ENCODE measurements at regions not wholly inside any gene's neighbourhood (a gene's known extent, or its start where the extent isn't known, plus 50 kb on each side); places are given as distances from the start of the nearest gene placed in this dataset.

DNA sequence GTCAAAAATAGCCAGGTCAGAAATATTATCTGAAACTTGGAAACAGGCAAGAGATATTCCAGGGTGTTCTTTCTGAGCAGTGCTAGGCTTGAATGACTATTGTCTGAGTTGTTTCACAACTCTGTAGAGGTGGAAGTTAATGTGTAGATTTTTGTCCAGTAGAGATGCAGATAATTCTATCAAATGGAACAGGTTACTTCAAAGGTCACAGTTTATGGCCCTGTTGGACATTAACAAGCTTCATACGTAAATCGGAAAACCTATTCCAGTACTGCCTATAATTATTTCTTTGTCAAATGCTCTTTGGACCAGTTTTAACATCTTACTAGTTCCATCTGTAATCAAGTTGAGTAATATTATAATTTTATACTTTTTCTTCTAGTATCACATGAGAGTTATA is 1639.4 kb upstream of the TENM3 start:
- DNase-seq (ENCODE audit: extremely low spot score, unreplicated experiment) = no peak
- peaks cover 4% of the 10 kb centered on the region for H3K27me3 Mint-ChIP-seq (ENCODE audit: unreplicated experiment)
- H3K9me3 Mint-ChIP-seq (ENCODE audit: unreplicated experiment) = no peaks in the 10 kb centered on the region
- H3K4me3 Mint-ChIP-seq (ENCODE audit: unreplicated experiment) = no peak overlapping the region
- TF ChIP-seq, protein P1, sequence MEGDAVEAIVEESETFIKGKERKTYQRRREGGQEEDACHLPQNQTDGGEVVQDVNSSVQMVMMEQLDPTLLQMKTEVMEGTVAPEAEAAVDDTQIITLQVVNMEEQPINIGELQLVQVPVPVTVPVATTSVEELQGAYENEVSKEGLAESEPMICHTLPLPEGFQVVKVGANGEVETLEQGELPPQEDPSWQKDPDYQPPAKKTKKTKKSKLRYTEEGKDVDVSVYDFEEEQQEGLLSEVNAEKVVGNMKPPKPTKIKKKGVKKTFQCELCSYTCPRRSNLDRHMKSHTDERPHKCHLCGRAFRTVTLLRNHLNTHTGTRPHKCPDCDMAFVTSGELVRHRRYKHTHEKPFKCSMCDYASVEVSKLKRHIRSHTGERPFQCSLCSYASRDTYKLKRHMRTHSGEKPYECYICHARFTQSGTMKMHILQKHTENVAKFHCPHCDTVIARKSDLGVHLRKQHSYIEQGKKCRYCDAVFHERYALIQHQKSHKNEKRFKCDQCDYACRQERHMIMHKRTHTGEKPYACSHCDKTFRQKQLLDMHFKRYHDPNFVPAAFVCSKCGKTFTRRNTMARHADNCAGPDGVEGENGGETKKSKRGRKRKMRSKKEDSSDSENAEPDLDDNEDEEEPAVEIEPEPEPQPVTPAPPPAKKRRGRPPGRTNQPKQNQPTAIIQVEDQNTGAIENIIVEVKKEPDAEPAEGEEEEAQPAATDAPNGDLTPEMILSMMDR (IDR thresholded peaks at IDR 0.05) = no peak
- H3K4me1 Mint-ChIP-seq (ENCODE audit: unreplicated experiment) = no peaks in the 10 kb centered on the region
- H3K36me3 Mint-ChIP-seq (ENCODE audit: unreplicated experiment) = no peaks in the 10 kb centered on the region
- no peak overlapping the region for H3K27ac Mint-ChIP-seq (ENCODE audit: unreplicated experiment)

DNA sequence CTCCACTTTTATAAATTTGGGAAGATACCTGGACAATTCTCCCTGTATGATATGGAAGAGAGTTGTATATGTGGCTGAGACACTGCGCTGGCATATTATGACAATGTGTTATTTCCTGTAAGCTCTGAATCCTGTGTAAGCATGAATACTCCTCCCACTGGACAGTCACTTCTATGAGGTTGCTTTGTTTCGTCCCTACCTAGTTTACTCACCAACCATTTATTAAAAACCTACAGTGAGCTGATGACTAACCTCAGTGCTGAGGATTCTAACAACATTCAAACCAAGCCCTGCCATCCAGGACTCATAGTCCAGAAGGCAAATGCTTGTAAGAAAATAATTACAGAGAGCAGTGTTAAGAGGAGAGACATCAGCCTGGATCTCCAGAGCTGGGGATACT is 1632.9 kb upstream of the TENM3 start:
- H3K4me3 Mint-ChIP-seq (ENCODE audit: unreplicated experiment) = no peak overlapping the region
- no peaks in the 10 kb centered on the region for H3K4me1 Mint-ChIP-seq (ENCODE audit: unreplicated experiment)
- H3K36me3 Mint-ChIP-seq (ENCODE audit: unreplicated experiment) = no peaks in the 10 kb centered on the region
- peaks cover 12% of the 10 kb centered on the region for H3K27me3 Mint-ChIP-seq (ENCODE audit: unreplicated experiment)
- TF ChIP-seq, protein P1 (IDR thresholded peaks at IDR 0.05) = no peak
- no peaks in the 10 kb centered on the region for H3K9me3 Mint-ChIP-seq (ENCODE audit: unreplicated experiment)
- no peak overlapping the region for H3K27ac Mint-ChIP-seq (ENCODE audit: unreplicated experiment)
- DNase-seq (ENCODE audit: extremely low spot score, unreplicated experiment) = no peak

DNA sequence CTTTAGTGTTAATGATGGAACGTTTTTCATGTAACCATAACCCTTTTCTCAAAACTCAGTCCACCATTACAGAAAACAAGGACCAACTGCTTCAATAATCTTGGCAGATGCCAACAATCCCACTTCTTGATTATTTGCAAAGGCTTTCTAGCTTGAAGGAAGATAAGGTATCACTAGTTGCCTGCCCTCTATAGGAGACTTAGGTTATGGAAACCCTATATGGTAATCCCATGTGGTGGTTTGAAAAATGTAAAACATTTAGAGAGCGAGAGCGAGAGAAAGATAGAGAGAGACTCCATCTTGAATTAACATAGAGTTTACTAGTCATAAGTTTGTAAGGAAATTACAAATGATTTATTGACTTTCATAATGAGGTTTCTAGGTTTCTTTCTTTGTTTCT is 1627.5 kb upstream of the TENM3 start:
- Mint-ChIP-seq H3K4me3 (ENCODE audit: unreplicated experiment) (no peak overlapping the region), H3K9me3 (ENCODE audit: unreplicated experiment) (no peaks in the 10 kb centered on the region), H3K4me1 (ENCODE audit: unreplicated experiment) (no peaks in the 10 kb centered on the region), H3K27me3 (ENCODE audit: unreplicated experiment) (peaks cover under 1% of the 10 kb centered on the region), H3K27ac (ENCODE audit: unreplicated experiment) (no peak overlapping the region), H3K36me3 (ENCODE audit: unreplicated experiment) (no peaks in the 10 kb centered on the region)
- no peak for DNase-seq (ENCODE audit: extremely low spot score, unreplicated experiment)
- TF ChIP-seq, protein P1 (IDR thresholded peaks at IDR 0.05) = no peak

DNA sequence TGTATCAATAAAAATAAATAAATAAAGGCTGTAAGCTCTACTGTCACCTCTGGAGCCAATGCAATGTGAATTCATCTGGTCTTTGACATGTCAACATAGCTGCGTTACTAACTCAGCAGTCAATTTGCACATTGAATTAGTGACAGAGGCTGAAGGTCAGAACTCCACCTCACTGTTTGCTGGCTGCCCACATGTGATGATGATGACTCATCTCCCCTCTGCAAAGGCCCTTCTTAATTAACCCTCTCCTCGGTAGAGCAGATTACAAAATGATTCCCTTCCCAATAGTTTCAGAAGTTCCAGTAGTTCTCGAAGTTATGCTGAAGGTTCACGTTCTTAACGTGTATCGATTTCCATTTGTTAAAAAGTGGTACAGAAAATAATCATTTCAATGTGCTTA is 1626.0 kb upstream of the TENM3 start:
- H3K9me3 Mint-ChIP-seq (ENCODE audit: unreplicated experiment) = no peaks in the 10 kb centered on the region
- H3K4me1 Mint-ChIP-seq (ENCODE audit: unreplicated experiment) = no peaks in the 10 kb centered on the region
- no peak overlapping the region for H3K27ac Mint-ChIP-seq (ENCODE audit: unreplicated experiment)
- DNase-seq (ENCODE audit: extremely low spot score, unreplicated experiment) = no peak
- no peak overlapping the region for H3K4me3 Mint-ChIP-seq (ENCODE audit: unreplicated experiment)
- no peaks in the 10 kb centered on the region for H3K36me3 Mint-ChIP-seq (ENCODE audit: unreplicated experiment)
- TF ChIP-seq, protein P1 (IDR thresholded peaks at IDR 0.05) = no peak
- no peaks in the 10 kb centered on the region for H3K27me3 Mint-ChIP-seq (ENCODE audit: unreplicated experiment)

DNA sequence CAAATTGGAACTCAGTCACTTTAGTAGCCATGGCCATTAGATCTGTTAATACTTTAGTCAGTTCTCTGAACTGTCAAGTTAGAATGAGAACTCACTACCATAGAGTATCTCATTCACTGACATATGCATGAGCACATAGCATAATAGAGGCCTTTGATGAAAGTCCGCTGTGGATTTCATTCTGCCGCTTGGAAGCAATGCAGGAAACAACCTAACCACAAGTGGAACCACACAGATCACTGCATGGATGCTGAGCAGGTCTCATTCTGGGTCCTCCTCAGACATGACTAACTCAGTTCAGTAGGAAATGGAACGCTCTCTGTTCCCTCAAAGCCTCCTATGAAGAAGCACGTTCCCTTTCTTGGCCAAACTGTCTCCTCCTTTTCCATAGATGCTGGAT is 1624.8 kb upstream of the TENM3 start:
- no peak overlapping the region for H3K4me3 Mint-ChIP-seq (ENCODE audit: unreplicated experiment)
- TF ChIP-seq, protein P1 (IDR thresholded peaks at IDR 0.05) = no peak
- no peak for DNase-seq (ENCODE audit: extremely low spot score, unreplicated experiment)
- H3K27ac Mint-ChIP-seq (ENCODE audit: unreplicated experiment) = no peak overlapping the region
- no peaks in the 10 kb centered on the region for H3K4me1 Mint-ChIP-seq (ENCODE audit: unreplicated experiment)
- no peaks in the 10 kb centered on the region for H3K27me3 Mint-ChIP-seq (ENCODE audit: unreplicated experiment)
- no peaks in the 10 kb centered on the region for H3K9me3 Mint-ChIP-seq (ENCODE audit: unreplicated experiment)
- no peaks in the 10 kb centered on the region for H3K36me3 Mint-ChIP-seq (ENCODE audit: unreplicated experiment)

All from osteocyte (in vitro differentiated cells).